Endothelial cell of umbilical vein (primary cell): ENCODE measurements at regions not wholly inside any gene's neighbourhood (a gene's known extent, or its start where the extent isn't known, plus 50 kb on each side); places are given as distances from the start of the nearest gene placed in this dataset.

Experiments
- BruUV-seq: library from RNA; stranded (reverse); fragments of 400-500 nt; replicated peaks from 2 replicates; lab custom pipeline; 2021; lab: Mats Ljungman, UMichigan
- CTCF ChIA-PET: fragments of 300-600, 350-600 bp; sonication (Branson Sonifier 250); formaldehyde crosslinking; loops from one replicate; lab custom pipeline; 2021; ENCODE audit warnings: antibody characterized with exemption, inconsistent platforms; lab: Charles Lee
- POLR2A ChIA-PET: fragments of 300-600, 350-600 bp; sonication (Branson Sonifier 250); formaldehyde crosslinking; loops from one replicate; lab custom pipeline; 2021; ENCODE audit warnings: antibody characterized with exemption, inconsistent platforms; lab: Charles Lee
- DNase-seq: peaks from one replicate; pipeline ENCODE4 v3.0.0-alpha.2; 2011; ENCODE audit warnings: low read depth, low spot score
- FAIRE-seq: peaks from 2 replicates; lab custom pipeline; 2011; peaks lifted over from hg19 to GRCh38; lab: Jason Lieb, UNC
- H2AFZ ChIP-seq: 2 replicates; pipeline ENCODE4 v1.6.0; 2012; ENCODE audit warnings: low read depth, low read length, control low read depth, inconsistent platforms
- H3K27ac ChIP-seq: 2 replicates; pipeline ENCODE4 v1.5.1; 2011; ENCODE audit warnings: low read depth, mild to moderate bottlenecking, control low read depth, low read length, moderate library complexity; ENCODE audit not compliant: insufficient read depth
- H3K27me3 ChIP-seq, 2 experiments: 2 replicates each; pipeline versions ENCODE4 v1.6.0 to v1.6.1; 2011; ENCODE audit warnings: low read length in 2 of 2, mixed read lengths in 1 of 2; ENCODE audit not compliant: control insufficient read depth in 2 of 2, insufficient read depth in 2 of 2
- H3K36me3 ChIP-seq, 2 experiments: 2 replicates in 1 of 2; 3 replicates in 1 of 2; pipeline ENCODE4 v1.5.1; 2011; ENCODE audit warnings: low read length in 2 of 2, mild to moderate bottlenecking in 1 of 2, moderate library complexity in 1 of 2; ENCODE audit not compliant: control insufficient read depth in 2 of 2, insufficient read depth in 2 of 2; ENCODE audit errors: extremely low read depth in 1 of 2
- H3K4me1 ChIP-seq: 3 replicates; pipeline ENCODE4 v1.5.1; 2011; ENCODE audit warnings: mild to moderate bottlenecking, low read length; ENCODE audit not compliant: control insufficient read depth, insufficient read depth; ENCODE audit errors: extremely low read depth
- H3K4me2 ChIP-seq: 2 replicates; pipeline ENCODE4 v1.6.1; 2011; ENCODE audit warnings: low read length, control low read depth, mixed read lengths; ENCODE audit not compliant: insufficient read depth
- H3K4me3 ChIP-seq, 3 experiments: fragments of 200-600 bp in 1 of 3; sonication (generic), shearing (Covaris generic) in 1 of 3; replicated peaks in 1 of 3; 2 replicates each; pipeline ENCODE4 v1.5.1; 2011 to 2016; ENCODE audit warnings: control low read depth in 3 of 3, low read length in 3 of 3, mild to moderate bottlenecking in 2 of 3, inconsistent platforms in 1 of 3, low read depth in 1 of 3, moderate library complexity in 1 of 3; ENCODE audit not compliant: insufficient read depth in 1 of 3
- H3K79me2 ChIP-seq: 2 replicates; pipeline ENCODE4 v1.6.0; 2012; ENCODE audit warnings: low read length, inconsistent platforms; ENCODE audit not compliant: control insufficient read depth, insufficient read depth
- H3K9ac ChIP-seq: replicated peaks from 2 replicates; pipeline ENCODE3; 2011; ENCODE audit warnings: low read length, control low read depth; ENCODE audit not compliant: insufficient read depth; ENCODE audit errors: extremely low read depth
- H3K9me1 ChIP-seq: replicated peaks from 3 replicates; pipeline ENCODE4 v1.6.0; 2011; ENCODE audit warnings: mild to moderate bottlenecking, low read length; ENCODE audit not compliant: control insufficient read depth, insufficient read depth; ENCODE audit errors: extremely low read depth
- H3K9me3 ChIP-seq: replicated peaks from 2 replicates; pipeline ENCODE4 v1.5.1; 2012; ENCODE audit warnings: low read length, inconsistent platforms; ENCODE audit not compliant: control insufficient read depth, insufficient read depth
- H4K20me1 ChIP-seq: replicated peaks from 2 replicates; pipeline ENCODE3; 2011; ENCODE audit warnings: mild to moderate bottlenecking, low read length; ENCODE audit not compliant: control insufficient read depth, insufficient read depth; ENCODE audit errors: extremely low read depth
- CTCF ChIP-seq, 2 donors: IDR thresholded peaks; 1 replicate in 1 of 2; 2 replicates in 1 of 2; pipeline ENCODE4 v1.5.1; 2011; ENCODE audit warnings: low read length in 2 of 2, mild to moderate bottlenecking in 2 of 2, moderate library complexity in 2 of 2, control low read depth in 1 of 2, inconsistent platforms in 1 of 2, low read depth in 1 of 2; ENCODE audit not compliant: insufficient read depth in 1 of 2; ENCODE audit errors: extremely low read depth in 1 of 2
- EZH2 ChIP-seq: IDR thresholded peaks from 2 replicates; pipeline ENCODE4 v1.6.1; 2012; ENCODE audit warnings: borderline replicate concordance, low read depth, mild to moderate bottlenecking, moderate library complexity, low read length, inconsistent platforms; ENCODE audit not compliant: severe bottlenecking
- FOS ChIP-seq: IDR thresholded peaks from 2 replicates; pipeline ENCODE4 v1.6.1; 2011; ENCODE audit warnings: mild to moderate bottlenecking, low read length, moderate library complexity, borderline replicate concordance; ENCODE audit not compliant: insufficient read depth
- MAX ChIP-seq: IDR thresholded peaks from 2 replicates; pipeline ENCODE4 v1.6.1; 2011; ENCODE audit not compliant: insufficient read depth, insufficient read length
- MYC ChIP-seq: IDR thresholded peaks from one replicate; pipeline ENCODE4 v1.6.1; 2011; ENCODE audit warnings: mild to moderate bottlenecking, low read depth, low read length
- POLR2A ChIP-seq: IDR thresholded peaks from 2 replicates; pipeline ENCODE4 v1.6.1; 2012; ENCODE audit warnings: low read depth, mild to moderate bottlenecking, control low read depth, low read length
- POLR2AphosphoS5 ChIP-seq: IDR thresholded peaks from 2 replicates; pipeline ENCODE4 v1.6.1; 2012; ENCODE audit warnings: low read depth, mild to moderate bottlenecking, control low read depth, low read length, moderate library complexity; ENCODE audit not compliant: insufficient read depth
- dilution Hi-C: fragments of 300-500 bp; cut with MboI; formaldehyde crosslinking; loops from one replicate; pipeline ENCODE4 v1.15.0; 2019; ENCODE audit warnings: low sequenced_read_pairs; ENCODE audit not compliant: extremely low pct_ligation_motif_present
- intact Hi-C: fragments of 100-400 bp; cut with micrococcal nuclease; formaldehyde crosslinking; loops from one replicate; pipeline ENCODE4 v1.10.0; 2022

GRCh38 chr1:25047506-25048240 is 117.6 kb upstream of the RUNX3 start:
- Histone ChIP-seq H3K9me1 (no peaks in the 10 kb centered on the region), H2AFZ (no peak overlapping the region), H3K9ac (no peak overlapping the region), H3K4me1 (no peaks in the 10 kb centered on the region), H3K4me3 (no peak overlapping the region), H3K27ac (no peak overlapping the region), H3K36me3 (no peaks in the 10 kb centered on the region), H3K79me2 (no peaks in the 10 kb centered on the region), H3K9me3 (no peaks in the 10 kb centered on the region), H4K20me1 (no peaks in the 10 kb centered on the region), H3K27me3 (no peaks in the 10 kb centered on the region), H3K4me2 (no peak overlapping the region)
- ChIA-PET POLR2A (no interaction called here), CTCF (no interaction called here)
- dilution Hi-C loops (loop anchor here (10.0 kb wide), 1 partner anchor 63 kb away; no protein-coding TSS in a partner anchor), intact Hi-C loops (no loop called here)
- TF ChIP-seq POLR2AphosphoS5: no peak
- TF ChIP-seq CTCF (IDR thresholded peaks at IDR 0.05; ENCODE audit: extremely low read depth in 1 of 2, insufficient read depth in 1 of 2, low read depth in 1 of 2, low read length in 2 of 2): no peak
- TF ChIP-seq POLR2A: no peak
- no peak for TF ChIP-seq MAX
- TF ChIP-seq MYC: no peak
- no peak for TF ChIP-seq EZH2
- no peak for TF ChIP-seq FOS
- FAIRE-seq: no peak
- DNase-seq: no peak
- BruUV-seq: no TSS peak
